PC-9 (cell line): ENCODE measurements at regions not wholly inside any gene's neighbourhood (a gene's known extent, or its start where the extent isn't known, plus 50 kb on each side); places are given as distances from the start of the nearest gene placed in this dataset.

Experiments
- EZH2 ChIP-seq: fragments of 200-600 bp; sonication (generic); IDR thresholded peaks from 2 replicates; pipeline ENCODE4 v1.8.0; 2017; ENCODE audit warnings: antibody characterized with exemption, low read depth
- TF ChIP-seq, protein P1 (sequence below): fragments of 200-600 bp; sonication (generic); conservative IDR thresholded peaks from 2 replicates; pipeline ENCODE4 v1.6.1; 2017; ENCODE audit warnings: mixed run types, antibody characterized with exemption, mild to moderate bottlenecking, moderate library complexity

- no peak for TF ChIP-seq EZH2
- TF ChIP-seq, protein P1, sequence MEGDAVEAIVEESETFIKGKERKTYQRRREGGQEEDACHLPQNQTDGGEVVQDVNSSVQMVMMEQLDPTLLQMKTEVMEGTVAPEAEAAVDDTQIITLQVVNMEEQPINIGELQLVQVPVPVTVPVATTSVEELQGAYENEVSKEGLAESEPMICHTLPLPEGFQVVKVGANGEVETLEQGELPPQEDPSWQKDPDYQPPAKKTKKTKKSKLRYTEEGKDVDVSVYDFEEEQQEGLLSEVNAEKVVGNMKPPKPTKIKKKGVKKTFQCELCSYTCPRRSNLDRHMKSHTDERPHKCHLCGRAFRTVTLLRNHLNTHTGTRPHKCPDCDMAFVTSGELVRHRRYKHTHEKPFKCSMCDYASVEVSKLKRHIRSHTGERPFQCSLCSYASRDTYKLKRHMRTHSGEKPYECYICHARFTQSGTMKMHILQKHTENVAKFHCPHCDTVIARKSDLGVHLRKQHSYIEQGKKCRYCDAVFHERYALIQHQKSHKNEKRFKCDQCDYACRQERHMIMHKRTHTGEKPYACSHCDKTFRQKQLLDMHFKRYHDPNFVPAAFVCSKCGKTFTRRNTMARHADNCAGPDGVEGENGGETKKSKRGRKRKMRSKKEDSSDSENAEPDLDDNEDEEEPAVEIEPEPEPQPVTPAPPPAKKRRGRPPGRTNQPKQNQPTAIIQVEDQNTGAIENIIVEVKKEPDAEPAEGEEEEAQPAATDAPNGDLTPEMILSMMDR = no peak
These were observed 64.5 kb upstream of the TP63 start for GRCh38 chr3:189566550-189567130.
